OCI-LY3 (cell line): ENCODE measurements at regions not wholly inside any gene's neighbourhood (a gene's known extent, or its start where the extent isn't known, plus 50 kb on each side); places are given as distances from the start of the nearest gene placed in this dataset.

Source experiments
- H2AFZ ChIP-seq: fragments of 200-600, 300-600 bp; shearing (Covaris generic); 2 replicates; pipeline ENCODE4 v1.6.0; 2014; ENCODE audit warnings: antibody characterized with exemption, low read depth, low read length
- H3K27ac ChIP-seq: fragments of 200-600, 300-600 bp; sonication (generic); 2 replicates; pipeline ENCODE4 v1.5.1; 2014; ENCODE audit warnings: mild to moderate bottlenecking, low read length, moderate library complexity, mixed read lengths
- H3K27me3 ChIP-seq: fragments of 200-600, 300-600 bp; sonication (generic); 2 replicates; pipeline ENCODE4 v1.6.1; 2014; ENCODE audit warnings: low read depth, low read length, mixed read lengths
- H3K36me3 ChIP-seq: fragments of 200-600, 300-600 bp; sonication (generic); replicated peaks from 2 replicates; pipeline ENCODE3; 2014; ENCODE audit warnings: low read depth, low read length, mixed read lengths
- H3K4me1 ChIP-seq: fragments of 300-600, 200-600 bp; sonication (generic); 2 replicates; pipeline ENCODE4 v1.6.1; 2014; ENCODE audit warnings: low read length, mixed read lengths
- H3K4me2 ChIP-seq: fragments of 200-600, 300-600 bp; sonication (generic); 2 replicates; pipeline ENCODE4 v1.6.1; 2014; ENCODE audit warnings: low read length, mixed read lengths
- H3K4me3 ChIP-seq: fragments of 300-600, 200-600 bp; sonication (generic); 2 replicates; pipeline ENCODE4 v1.5.1; 2014; ENCODE audit warnings: antibody characterized with exemption, mild to moderate bottlenecking, low read length, moderate library complexity
- H3K79me2 ChIP-seq: fragments of 300-600, 200-600 bp; shearing (Covaris generic); 2 replicates; pipeline ENCODE4 v1.6.1; 2014; ENCODE audit warnings: mild to moderate bottlenecking, low read length, mixed read lengths
- H3K9ac ChIP-seq: fragments of 300-600, 200-600 bp; shearing (Covaris generic); 2 replicates; pipeline ENCODE4 v1.6.0; 2014; ENCODE audit warnings: mild to moderate bottlenecking, low read length, moderate library complexity
- H3K9me3 ChIP-seq: fragments of 200-600, 300-600 bp; shearing (Covaris generic); 2 replicates; pipeline ENCODE4 v1.6.1; 2014; ENCODE audit warnings: low read length, mixed read lengths; ENCODE audit not compliant: insufficient read depth
- H4K20me1 ChIP-seq: fragments of 200-600, 300-600 bp; sonication (generic); 2 replicates; pipeline ENCODE4 v1.6.1; 2016; ENCODE audit warnings: low read length, mixed read lengths; ENCODE audit not compliant: insufficient read depth
- EZH2phosphoT487 ChIP-seq: fragments of 200-600 bp; shearing (Covaris generic); IDR thresholded peaks from 2 replicates; pipeline ENCODE4 v1.6.1; 2018; ENCODE audit warnings: antibody characterized with exemption, mixed run types, low read depth
- TF ChIP-seq, protein P1 (sequence below): fragments of 200-600, 300-600 bp; sonication (generic); IDR thresholded peaks from 2 replicates; pipeline ENCODE4 v1.5.1; 2014; ENCODE audit warnings: antibody characterized with exemption, low read length, low read depth

- H3K79me2 ChIP-seq: no peaks in the 10 kb centered on the region
- H3K4me3 ChIP-seq: no peak overlapping the region
- no peaks in the 10 kb centered on the region for H3K36me3 ChIP-seq
- H3K9ac ChIP-seq: no peak overlapping the region
- no peak overlapping the region for H3K27ac ChIP-seq
- no peak overlapping the region for H2AFZ ChIP-seq
- no peak overlapping the region for H3K4me2 ChIP-seq
- no peaks in the 10 kb centered on the region for H3K27me3 ChIP-seq
- no peaks in the 10 kb centered on the region for H3K4me1 ChIP-seq
- H4K20me1 ChIP-seq: no peaks in the 10 kb centered on the region
- no peaks in the 10 kb centered on the region for H3K9me3 ChIP-seq
- no peak for TF ChIP-seq EZH2phosphoT487
- TF ChIP-seq, protein P1, sequence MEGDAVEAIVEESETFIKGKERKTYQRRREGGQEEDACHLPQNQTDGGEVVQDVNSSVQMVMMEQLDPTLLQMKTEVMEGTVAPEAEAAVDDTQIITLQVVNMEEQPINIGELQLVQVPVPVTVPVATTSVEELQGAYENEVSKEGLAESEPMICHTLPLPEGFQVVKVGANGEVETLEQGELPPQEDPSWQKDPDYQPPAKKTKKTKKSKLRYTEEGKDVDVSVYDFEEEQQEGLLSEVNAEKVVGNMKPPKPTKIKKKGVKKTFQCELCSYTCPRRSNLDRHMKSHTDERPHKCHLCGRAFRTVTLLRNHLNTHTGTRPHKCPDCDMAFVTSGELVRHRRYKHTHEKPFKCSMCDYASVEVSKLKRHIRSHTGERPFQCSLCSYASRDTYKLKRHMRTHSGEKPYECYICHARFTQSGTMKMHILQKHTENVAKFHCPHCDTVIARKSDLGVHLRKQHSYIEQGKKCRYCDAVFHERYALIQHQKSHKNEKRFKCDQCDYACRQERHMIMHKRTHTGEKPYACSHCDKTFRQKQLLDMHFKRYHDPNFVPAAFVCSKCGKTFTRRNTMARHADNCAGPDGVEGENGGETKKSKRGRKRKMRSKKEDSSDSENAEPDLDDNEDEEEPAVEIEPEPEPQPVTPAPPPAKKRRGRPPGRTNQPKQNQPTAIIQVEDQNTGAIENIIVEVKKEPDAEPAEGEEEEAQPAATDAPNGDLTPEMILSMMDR: no peak
Observed at GRCh38 chr4:177509226-177509745, 67.0 kb upstream of the AGA start.

GRCh38 chr4:177511611-177512010 lies 69.4 kb upstream of the AGA start:
- no peak overlapping the region for H2AFZ ChIP-seq
- no peaks in the 10 kb centered on the region for H4K20me1 ChIP-seq
- no peaks in the 10 kb centered on the region for H3K9me3 ChIP-seq
- no peaks in the 10 kb centered on the region for H3K27me3 ChIP-seq
- no peaks in the 10 kb centered on the region for H3K4me1 ChIP-seq
- TF ChIP-seq EZH2phosphoT487: no peak
- TF ChIP-seq, protein P1: no peak
- no peaks in the 10 kb centered on the region for H3K79me2 ChIP-seq
- H3K9ac ChIP-seq: no peak overlapping the region
- H3K4me3 ChIP-seq: no peak overlapping the region
- H3K27ac ChIP-seq: no peak overlapping the region
- H3K36me3 ChIP-seq: no peaks in the 10 kb centered on the region
- no peak overlapping the region for H3K4me2 ChIP-seq

DNA sequence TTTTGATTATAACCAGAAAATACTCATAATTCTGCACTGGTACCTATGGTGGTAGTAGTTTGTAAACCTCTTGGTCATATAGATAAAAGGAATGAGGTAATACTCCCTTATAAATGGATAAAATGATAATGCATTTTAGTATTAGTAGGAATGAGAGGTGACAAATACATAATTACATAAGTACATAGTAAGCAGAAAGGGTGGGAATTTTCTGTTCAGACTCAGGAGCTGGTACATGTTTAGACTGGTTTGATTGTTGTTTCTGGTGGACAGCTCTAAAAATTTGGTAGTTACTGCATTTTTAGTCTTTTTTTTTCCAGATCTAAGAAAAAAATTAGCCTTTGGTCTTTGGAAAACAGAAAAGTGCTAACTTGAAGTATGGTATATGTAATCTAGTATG lies 70.4 kb upstream of the AGA start:
- no peak overlapping the region for H3K4me2 ChIP-seq
- H4K20me1 ChIP-seq: no peaks in the 10 kb centered on the region
- H3K9me3 ChIP-seq: no peaks in the 10 kb centered on the region
- H2AFZ ChIP-seq: no peak overlapping the region
- H3K27me3 ChIP-seq: no peaks in the 10 kb centered on the region
- no peaks in the 10 kb centered on the region for H3K36me3 ChIP-seq
- H3K9ac ChIP-seq: no peak overlapping the region
- TF ChIP-seq, protein P1: no peak
- TF ChIP-seq EZH2phosphoT487: no peak
- no peak overlapping the region for H3K4me3 ChIP-seq
- no peaks in the 10 kb centered on the region for H3K79me2 ChIP-seq
- H3K4me1 ChIP-seq: no peaks in the 10 kb centered on the region
- no peak overlapping the region for H3K27ac ChIP-seq

DNA sequence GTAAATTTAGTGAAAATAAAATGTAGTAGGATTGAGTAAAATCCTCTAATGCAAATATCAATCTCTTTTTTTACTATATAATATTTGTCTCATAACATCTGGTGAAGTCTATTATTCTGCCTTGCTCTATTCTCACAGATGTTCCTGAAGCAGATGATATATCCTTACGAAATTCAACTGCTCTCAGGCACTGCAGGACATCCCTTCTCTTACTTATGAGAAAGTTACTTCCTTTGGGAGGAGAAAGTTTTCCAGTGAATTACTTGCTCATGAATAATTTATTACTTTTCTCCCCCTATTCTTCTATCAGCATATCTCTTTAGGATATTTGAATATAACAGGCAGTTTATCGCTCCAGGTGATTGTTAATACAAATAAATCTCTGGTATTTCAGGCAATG lies 75.6 kb upstream of the AGA start:
- Histone ChIP-seq H3K27me3 (no peaks in the 10 kb centered on the region), H3K4me3 (no peak overlapping the region), H3K9ac (no peak overlapping the region), H3K36me3 (no peaks in the 10 kb centered on the region), H4K20me1 (no peaks in the 10 kb centered on the region), H3K4me1 (no peaks in the 10 kb centered on the region), H3K79me2 (no peaks in the 10 kb centered on the region), H3K4me2 (no peak overlapping the region), H3K9me3 (no peaks in the 10 kb centered on the region), H2AFZ (no peak overlapping the region), H3K27ac (no peak overlapping the region)
- TF ChIP-seq, protein P1: no peak
- TF ChIP-seq EZH2phosphoT487: no peak
